GM18907 (cell line): ENCODE measurements at regions not wholly inside any gene's neighbourhood (a gene's known extent, or its start where the extent isn't known, plus 50 kb on each side); places are given as distances from the start of the nearest gene placed in this dataset.

Source experiments
- ATAC-seq: cut with Tn5 transposase; IDR thresholded peaks from one replicate; pipeline ENCODE4 v1.9.1; 2021; ENCODE audit warnings: mild to moderate bottlenecking, moderate library complexity; ENCODE audit not compliant: unreplicated experiment

GRCh38 chr3:23644099-23644498 is 161.7 kb upstream of the UBE2E1 start:
- no peak for ATAC-seq

- ATAC-seq: no peak
Observed at GRCh38 chr3:23644676-23645075, 161.1 kb upstream of the UBE2E1 start.

- ATAC-seq: no peak
Observed at GRCh38 chr3:23645533-23646183, 160.1 kb upstream of the UBE2E1 start.

DNA sequence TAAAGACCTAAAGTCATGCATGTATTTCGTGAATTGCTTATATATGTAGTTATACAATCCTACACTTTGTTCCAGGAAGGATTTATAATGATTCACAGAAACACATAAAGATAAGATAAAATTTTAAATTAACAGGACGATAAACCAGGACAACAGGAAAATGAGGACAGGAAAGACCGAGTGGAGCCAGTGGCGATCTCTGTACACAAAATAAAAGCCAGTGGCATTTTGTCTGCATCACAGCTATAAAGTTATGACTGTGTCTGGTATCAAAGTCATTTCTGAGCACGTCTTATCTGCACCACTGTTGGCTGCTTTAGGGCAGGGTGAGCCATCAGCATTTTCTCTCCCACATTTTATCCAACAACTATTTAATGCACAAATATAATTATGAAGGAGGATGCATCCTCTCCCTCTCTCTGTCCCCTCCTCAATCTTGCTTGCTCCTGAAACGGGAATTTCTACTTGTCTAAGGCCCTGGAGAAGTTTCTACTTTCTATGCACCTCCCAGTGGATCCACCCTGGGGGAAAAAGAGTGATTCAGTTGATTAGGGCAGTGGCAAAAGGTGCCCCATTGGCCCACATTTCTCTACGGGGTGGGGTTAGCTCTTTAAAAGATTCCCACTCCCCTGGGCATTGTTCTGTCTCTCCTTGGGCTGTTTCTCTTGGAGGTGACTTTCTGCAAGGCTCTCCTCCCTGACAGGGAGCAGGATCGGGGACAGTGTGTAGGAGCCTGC is 159.4 kb upstream of the UBE2E1 start:
- ATAC-seq: no peak

GRCh38 chr3:23647706-23648258 is 158.0 kb upstream of the UBE2E1 start:
- no peak for ATAC-seq

- ATAC-seq: no peak
Observed at GRCh38 chr3:23648326-23648995, 157.3 kb upstream of the UBE2E1 start.

DNA sequence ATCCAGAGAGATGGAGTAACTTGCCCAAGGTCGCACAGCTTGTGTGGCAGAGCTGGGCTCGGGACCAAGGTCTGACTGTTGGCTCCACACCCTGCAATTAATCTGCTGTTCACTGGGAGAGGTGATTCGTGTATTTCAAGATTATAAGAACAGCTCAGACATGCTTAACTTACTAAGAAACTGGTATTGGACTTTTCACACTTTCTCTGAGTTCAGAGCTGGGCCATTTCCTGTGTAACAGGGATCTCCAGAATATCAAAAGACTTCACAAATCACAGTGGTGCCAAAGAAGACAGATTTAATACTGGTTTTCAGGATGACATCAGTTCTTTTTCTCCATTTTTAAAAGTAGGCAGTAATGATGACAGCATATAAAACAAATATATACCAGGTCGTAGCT is 156.8 kb upstream of the UBE2E1 start:
- no peak for ATAC-seq

DNA sequence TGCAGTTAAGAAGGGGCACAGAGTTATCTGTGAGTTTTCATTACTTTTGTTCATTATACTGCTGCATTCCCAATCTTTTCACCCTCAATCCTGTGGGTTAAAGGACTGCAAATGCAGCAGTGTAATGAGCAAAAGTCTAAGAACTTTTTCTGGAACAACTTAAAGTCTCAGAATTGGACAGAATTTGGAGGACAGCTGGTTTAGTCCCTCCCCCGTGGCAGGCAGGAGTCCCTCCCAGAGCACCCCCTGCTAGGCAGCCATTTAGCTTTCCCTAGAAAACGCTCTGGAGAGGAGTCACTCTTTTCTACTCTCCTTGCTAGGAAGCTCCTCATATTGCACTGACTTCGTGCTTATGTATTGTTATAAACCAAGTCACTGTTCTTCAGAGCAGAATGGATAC is 156.3 kb upstream of the UBE2E1 start:
- no peak for ATAC-seq

DNA sequence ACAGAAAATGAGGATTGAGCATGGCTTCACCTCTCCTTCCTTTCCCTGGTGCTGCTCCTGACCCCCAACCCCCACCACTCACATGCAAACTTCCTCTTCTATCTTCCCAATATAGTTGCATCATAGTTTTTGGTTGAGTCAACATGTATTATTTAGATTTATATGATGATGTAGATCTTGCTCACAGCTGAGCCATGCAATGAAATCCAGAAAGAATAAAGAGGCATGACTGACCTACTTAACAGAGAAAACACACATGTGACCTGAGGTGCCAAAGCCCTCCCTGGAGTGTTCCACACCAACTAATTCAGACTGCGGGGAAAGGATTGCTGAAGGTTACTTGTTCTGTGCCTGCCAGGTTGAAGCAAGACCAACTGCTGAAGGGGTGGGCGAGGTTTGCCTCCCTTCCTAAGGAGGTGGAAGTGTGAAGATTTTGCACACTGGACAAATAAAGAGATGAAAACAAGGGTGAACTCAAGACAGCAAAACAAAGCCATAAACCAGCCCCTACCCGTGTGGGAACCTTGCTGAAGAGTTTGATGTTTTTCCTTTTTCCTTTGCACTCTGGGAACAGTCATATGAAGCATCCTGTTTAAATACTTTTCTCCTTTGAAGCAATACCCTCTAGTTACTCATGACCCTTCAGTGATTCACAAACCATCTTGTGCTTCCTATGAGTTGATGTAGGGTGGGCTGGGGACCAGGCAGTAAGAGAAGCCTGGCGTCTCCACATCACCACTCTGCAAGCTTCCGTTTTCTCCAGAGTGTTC is 155.2 kb upstream of the UBE2E1 start:
- ATAC-seq: no peak

DNA sequence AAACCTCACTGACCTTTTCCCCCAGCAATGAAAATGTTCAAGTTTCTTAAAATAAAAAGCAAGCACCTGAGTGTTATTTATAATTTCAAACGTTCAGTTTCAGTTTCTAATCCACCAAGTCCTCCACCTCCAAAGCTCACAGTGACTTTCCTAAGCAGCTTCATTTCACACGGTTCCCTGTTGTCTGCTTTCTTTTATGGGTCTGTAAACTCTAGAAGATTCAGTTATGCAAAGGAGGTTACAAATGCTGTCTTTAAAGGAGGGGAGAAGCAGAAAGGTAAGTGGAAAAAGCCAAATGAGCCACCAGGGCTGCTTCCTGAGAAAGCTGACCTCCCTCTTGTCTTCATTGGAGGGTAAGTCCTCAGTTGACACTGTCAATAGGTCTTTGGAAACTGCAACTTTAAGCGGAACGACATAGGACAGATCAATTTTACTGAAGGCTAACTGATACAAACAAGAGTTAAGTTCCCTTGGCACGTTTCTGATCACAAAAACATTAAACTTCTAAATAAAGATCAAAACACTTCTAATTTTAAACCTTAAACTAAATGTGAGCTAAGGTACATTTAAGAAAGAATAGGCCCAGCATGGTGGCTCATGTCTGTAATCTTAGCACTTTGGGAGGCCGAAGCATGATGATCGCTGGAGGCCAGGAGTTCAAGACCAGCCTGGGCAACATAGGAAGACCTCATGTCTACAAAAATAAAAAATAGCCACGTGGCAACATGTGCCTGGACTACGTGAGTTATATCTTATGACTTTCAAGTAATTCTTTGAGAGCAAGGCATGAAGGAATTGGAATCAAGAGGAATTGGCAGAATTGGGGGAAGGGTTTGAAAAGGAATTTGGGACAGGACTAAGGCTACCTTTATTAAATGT is 151.9 kb upstream of the UBE2E1 start:
- peak; percentile 94 for ATAC-seq

- no peak for ATAC-seq
Observed at GRCh38 chr3:23654571-23654970, 151.2 kb upstream of the UBE2E1 start.

- ATAC-seq: no peak
Observed at GRCh38 chr3:23655749-23656148, 150.0 kb upstream of the UBE2E1 start.

DNA sequence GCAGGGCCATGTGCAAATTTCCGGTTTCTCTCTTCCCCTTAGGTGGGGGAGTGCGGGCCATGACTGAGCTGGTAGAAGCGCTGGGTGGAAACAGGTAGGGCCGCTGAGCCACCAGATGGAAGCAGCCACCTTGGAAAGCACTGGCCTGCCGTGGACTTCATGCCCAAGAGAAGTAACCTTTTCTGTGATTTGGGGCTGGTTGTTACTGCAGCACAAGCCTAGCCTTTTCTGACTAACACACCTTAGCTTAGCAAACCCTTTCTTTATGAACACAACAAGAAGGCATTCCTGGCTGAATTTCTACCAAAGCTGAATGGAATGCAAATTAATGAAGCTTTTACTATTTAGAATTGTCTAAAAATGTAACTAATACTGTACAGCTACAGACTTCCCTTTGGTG is 149.6 kb upstream of the UBE2E1 start:
- no peak for ATAC-seq

DNA sequence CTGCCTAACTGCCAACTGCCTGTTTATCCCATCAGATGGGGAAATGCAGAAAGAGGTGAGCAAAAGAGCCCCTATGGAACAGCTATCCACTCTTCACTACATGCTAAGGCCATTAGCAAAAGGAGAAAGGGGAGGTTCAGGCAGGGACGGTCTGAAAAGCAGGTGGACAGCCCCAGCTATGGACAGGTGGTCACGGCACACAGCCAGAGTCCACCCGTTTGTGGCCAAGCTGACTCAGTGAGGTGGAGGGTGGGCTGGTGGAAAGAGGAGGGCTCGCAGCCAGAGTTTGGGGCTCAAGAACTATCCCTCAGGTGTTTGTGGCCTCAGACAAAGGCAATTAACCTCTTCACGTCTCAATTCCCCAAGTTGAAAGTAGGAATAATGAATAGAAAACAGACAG is 148.9 kb upstream of the UBE2E1 start:
- ATAC-seq: no peak

DNA sequence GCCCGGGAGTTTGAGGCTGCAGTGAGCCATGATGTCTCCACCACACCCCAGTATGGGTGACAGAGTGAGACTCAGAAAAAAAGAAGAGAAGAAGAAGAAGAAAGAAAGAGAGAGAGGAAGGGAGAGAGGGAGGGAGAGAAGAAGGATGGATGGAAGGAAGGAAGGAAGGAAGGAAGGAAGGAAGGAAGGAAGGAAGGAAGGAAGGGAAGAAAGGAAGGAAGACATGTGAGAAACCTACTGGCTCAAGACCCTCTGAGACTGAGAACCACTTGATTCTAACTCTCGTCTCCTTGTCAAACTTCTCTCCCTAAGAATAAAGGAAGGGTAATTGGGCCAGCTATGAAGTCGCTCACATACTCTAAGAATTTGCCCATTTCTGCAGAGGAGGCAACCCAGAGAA is 148.1 kb upstream of the UBE2E1 start:
- no peak for ATAC-seq

DNA sequence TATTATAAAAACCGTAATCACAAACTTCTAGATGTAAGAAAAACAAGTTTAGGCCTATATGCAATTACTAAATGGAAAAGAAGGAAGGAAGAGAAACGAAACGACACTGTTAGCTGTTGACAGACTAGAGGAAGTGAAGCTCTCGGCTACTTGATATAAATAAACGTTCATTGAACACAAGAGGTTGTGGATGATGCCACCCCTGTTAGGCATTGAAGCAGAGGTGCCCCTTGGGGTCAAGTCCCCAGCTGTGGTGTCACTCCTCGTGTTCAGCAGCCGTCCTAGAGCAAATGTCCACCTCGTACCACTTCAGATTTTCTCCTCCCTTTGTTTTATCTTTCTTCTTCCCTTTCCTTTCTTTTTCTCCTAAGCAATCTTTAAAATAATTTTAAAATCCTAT is 146.5 kb upstream of the UBE2E1 start:
- peak; percentile 79 for ATAC-seq

DNA sequence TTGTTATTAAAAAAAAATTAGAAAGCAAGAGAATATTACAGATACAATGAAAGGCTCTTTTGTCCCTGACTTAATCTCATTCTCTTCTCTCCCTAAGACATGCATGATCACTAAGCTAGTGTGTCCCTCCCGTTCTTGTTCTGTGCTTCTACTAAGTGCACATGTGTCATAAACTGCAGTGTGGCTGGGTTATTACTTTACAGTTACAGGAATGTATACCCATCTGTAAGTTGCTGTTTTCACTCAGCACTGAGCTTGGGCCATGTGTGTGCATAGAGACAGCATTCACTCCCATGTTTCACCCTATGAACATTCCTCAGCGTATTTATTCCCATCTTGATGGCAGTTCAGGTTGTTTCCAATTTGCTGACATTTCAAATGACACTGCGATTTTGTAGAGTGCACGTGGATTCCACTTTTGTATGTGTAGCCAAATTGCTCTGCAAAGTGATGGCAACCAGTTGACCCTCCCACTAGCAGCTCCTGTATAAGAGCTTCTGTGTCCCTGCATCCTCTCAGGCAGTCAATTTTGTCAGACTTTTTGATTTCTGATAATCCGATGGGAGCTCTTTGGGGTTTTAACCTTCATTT is 145.8 kb upstream of the UBE2E1 start:
- ATAC-seq: no peak

DNA sequence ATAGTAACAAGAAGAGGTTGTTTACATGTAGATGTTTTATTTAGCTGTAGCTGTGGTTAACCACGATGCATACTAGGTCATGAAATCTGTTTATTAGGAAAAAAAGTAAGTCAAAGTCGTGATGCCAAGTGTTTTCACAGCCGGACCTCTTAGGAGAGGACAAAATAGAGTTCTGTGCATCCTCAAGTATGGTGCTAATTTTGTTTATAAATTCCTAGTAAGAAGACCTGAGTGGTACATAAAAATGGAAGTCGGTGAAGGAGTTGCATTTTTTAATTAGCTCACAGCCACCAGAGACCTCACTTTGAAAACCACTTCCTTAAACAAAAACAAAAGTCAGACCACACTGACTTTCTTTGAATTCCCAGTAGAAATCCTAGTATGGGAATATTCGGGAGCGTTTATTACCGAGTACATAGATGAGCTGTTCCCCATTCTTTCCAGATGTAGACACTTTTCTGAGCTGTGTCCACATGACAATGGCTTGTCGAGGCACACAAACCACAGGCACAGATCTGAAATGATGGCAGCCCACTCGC is 143.6 kb upstream of the UBE2E1 start:
- ATAC-seq: no peak

DNA sequence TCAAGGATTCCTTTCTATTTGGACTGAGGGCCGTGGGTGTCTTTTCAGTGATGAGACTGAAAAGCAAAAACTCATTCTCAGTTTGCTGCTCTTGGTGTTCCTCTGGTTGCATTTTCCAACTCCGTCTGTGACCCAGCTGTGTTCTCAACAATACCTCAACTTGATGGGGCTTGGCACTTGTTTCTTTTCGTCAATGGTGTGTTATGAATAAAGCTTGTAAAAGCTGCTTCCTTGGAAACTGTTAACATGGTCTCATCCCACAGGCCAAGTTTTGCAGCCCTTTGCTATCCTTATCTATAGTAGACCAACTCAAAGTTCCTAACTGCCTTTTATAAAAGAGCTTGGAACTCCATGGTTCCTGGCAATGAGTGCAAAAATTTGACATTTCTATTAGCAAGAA is 142.5 kb upstream of the UBE2E1 start:
- ATAC-seq: no peak
